HG03342 (cell line): ENCODE measurements at regions not wholly inside any gene's neighbourhood (a gene's known extent, or its start where the extent isn't known, plus 50 kb on each side); places are given as distances from the start of the nearest gene placed in this dataset.
A peak's percentile ranks its signal among the peaks of the same experiment; 100 is the strongest.
"Not testable (repeated sequence)": the region's sequence is repeated elsewhere in the genome, so short reads cannot be mapped to it uniquely, and the experiment has no call there.

Source experiments
- ATAC-seq: cut with Tn5 transposase; IDR thresholded peaks from one replicate; pipeline ENCODE4 v1.9.1; 2021; ENCODE audit warnings: mild to moderate bottlenecking, moderate library complexity; ENCODE audit not compliant: unreplicated experiment

DNA sequence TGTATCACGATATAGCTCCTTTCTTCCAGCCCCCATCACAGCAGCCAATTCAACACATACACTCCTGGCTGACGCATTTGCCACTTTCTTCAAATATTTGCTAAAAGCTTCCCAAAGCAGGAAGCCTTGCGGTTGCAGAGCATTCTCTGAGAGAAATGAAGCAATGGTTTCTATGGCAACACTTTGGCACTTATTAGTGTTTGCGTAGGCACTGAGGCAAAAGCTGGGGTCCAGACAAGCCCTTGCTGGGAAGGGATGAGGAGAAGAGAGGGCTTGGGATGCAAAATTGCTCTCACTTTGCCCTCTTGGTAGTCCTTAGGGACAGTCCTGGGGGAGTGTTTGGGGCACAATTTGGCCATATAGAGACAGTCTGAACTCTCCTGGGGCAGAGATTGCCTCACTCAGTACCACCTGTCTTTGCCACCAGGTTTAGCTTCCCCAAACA, 55.0 kb upstream of the PAK3 start:
- no peak for ATAC-seq

DNA sequence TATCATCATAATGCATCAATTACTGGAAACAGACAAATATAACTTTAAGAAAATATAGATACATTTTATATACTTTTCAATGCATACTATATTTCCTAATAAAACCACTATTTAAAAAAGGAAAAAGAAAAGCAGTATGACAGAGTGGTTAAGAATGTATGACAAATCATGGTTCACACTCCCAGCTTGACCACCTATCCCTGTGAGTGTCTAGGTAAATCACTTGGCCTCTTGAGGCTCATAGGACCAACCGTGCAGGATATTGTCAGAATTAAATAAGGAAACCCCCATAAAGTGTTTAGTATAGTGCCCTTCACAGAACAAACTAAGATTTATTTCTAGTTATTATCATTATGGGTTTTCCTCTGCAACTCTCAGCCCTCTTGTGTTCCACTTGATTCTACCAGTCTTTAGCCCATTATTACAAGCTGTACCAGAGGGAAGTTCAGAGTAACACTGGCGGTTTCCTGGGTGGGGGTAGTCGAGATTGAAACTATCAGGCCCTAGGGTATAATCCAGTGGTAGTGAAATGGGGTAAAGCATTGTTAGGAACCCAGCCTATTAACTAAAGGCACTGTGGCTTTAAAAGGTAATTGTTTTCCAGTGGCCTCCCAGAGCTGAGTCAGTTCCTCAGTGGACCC, 55.5 kb upstream of the PAK3 start:
- ATAC-seq = no peak

DNA sequence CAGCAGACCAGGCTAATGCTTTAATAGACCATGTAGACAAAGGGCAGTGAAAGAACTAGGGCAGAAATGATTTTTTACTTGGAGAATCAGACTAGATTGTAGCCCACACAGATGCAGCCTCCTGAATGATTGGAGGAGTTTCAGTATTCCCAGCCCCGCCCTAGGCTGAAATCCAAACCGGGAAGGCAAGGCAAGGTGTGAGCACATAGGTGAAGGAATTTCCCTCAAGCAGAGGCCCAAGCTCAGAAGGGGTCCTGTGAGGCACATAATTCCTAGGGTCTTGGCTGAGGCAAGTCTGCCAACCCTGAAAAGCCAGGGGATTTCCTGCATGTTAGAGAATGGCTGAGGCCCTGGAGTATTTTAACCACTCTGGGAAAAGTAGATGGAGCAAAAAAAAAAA, 56.4 kb upstream of the PAK3 start:
- ATAC-seq = no peak

DNA sequence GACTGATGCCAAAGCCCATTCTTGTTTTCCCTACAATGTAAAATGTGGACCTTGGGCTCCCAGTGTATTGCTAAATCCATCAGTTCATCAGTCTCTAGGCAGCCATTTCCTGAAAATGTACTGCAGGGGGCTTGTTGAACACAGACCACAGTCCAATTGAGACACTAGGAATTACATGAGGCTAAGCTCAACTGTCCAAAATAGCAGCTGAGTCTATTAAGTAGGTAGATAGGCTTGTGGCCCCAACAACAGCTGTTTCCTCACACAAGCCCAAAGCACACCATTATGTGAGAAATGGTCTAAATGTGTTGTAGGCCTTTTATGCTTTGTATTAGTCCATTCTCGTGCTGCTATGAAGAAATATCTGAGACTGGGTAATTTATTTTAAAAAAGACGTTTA, 60.0 kb upstream of the PAK3 start:
- no peak for ATAC-seq

DNA sequence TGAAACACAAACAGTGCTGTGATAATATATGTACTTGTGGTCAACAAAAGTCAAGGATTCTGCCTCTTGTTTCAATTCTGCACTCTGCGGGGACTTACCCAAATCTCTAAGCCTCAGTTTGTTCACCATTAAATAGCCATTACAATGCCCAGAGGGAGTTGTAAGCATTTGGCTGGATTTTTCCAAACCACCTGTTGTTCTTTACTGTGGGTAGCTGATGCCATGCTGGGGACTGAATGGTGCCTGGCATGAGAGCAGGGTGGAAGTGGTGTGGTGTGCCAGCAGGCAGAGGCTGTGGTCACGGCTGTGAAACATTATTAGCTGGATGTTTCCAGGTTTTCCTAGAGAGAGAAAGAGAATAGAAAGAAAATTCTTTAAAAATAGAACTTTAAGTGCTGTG, 60.7 kb upstream of the PAK3 start:
- ATAC-seq = no peak

DNA sequence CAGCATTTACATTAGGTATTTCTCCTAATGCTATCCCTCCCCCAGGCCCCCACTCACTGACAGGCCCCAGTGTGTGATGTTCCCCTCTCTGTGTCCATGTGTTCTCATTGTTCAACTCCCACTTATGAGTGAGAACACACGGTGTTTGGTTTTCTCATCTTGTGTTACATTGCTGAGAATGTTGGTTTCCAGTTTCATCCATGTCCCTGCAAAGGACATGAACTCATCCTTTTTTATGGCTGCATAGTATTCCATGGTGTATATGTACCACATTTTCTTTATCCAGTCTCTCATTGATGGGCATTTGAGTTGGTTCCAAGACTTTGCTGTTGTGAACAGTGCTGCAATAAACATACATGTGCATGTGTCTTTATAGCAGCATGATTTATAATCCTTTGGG, 73.0 kb upstream of the PAK3 start:
- not testable (repeated sequence) for ATAC-seq

DNA sequence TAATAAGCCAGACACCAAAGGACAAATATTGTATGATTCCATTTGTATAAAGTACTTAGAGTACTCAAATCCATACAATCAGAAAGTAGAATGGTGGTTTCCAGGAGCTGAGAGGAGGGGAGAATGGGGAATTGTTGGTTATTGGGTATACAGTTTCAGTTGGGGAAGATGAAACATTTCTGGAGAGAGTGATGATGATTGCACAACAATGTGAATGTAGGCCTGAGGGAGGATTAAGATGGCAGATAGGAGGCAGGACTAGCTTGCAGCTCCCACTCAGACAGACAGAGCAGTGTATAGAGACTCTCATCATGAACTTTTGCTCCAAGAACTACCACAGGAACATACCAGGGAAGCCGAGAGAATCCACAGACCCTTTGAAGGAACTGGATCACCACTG, 75.7 kb upstream of the PAK3 start:
- ATAC-seq = no peak

DNA sequence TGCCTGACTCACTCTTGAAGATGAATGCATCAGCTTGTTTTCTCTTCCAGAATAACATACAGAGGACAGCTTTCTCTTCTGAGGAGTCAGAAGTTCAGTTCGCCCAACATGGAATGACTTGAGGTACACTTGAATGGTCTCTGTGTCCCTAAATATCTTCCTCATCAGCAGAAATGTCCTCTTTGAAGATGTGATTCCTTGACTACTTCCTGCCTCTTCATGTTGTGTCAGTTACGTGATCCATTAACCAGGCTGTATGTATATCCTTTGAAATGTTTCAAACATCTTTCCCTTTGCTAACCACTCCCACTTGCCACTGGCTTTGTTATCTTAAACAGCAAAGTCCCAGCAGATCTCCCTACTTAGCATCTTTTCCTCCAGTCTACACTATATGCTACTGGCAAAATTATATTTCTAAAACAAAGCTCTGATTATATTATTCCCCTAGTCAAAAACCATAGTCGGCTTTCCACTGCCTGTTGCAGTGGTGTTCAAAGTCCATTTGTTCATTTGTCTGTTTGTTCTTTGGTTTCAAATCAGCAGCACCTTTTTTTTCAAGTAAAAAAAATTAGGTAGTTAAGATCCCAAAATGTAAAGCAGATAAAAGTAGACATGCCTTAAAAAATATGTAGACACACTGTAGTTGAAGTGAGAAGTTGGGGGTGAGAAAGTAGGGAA, 82.1 kb upstream of the PAK3 start:
- ATAC-seq = no peak

DNA sequence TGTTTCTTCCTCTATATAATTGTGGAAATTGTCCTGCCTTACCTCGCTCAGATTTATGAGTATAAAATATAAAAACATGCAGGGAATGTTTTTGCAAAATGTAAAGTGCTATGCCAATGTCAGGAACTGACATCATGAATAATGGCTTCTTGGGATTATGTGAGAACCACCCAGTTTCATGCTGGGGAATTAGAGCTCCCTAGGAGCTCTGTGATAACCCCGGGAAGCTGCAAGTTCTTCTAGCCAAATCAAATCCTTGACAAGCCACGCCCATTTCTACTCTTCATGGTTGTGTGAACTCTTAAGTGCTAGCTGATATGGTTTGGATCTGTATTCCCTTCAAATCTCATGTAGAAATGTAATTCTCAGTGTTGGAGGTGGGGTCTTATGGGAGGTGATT, 85.9 kb upstream of the PAK3 start:
- ATAC-seq = no peak

DNA sequence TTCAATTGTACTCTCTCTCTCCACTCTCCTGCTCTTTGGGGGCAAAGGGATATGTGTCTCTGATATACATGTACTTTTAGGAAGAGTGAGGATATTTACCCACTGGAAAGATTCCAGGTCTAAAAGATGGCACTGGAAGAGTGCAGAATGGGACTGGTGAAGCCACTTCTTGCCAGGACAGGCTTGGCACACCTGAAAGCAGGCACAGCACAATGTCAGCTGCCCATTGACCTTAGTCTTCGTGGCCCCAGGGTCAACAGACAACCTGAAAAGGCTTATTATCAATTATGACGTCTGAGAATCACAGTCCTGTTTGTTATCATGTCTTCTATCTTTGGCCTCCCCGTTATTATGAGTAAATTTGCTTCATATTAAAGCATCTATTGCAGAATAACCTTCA, 86.7 kb upstream of the PAK3 start:
- no peak for ATAC-seq

DNA sequence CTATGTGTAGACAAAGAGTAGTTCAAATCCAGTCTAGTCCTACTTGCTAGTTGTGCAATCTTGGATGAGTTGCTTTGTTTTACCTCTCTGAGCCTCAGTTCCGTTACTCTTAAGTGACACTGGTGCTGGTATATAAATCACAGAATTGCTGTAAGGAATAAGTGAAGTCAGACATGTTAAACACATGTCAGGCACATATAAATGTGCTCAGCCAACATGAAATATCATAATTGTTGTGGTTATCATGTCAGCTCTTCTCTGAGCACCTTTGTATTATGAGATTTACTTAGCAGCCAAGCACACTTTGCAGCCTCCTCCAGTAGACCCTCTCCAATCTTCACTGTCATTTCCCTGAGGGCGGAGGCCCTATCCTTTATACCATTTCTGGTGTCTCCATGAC, 87.9 kb upstream of the PAK3 start:
- ATAC-seq = no peak

DNA sequence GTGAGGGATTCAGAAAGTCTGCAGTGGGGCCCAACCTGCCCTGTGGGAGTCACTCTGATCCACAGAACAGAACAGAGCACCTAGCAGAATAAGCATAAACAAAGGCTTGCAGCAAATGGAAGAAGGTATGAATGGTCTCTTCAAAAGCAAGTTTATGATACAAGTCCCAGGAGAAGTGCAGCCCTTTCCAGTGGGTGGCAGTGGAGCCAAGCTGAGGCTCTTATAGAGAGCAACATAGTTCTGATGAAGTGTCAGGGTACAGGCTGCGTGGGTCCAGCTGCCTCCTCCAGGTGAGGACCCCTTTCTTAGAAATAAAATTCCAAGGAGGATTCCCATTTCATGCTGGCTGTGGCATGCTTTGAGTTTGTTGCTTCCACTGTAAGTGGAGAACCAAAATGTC, 88.8 kb upstream of the PAK3 start:
- no peak for ATAC-seq

DNA sequence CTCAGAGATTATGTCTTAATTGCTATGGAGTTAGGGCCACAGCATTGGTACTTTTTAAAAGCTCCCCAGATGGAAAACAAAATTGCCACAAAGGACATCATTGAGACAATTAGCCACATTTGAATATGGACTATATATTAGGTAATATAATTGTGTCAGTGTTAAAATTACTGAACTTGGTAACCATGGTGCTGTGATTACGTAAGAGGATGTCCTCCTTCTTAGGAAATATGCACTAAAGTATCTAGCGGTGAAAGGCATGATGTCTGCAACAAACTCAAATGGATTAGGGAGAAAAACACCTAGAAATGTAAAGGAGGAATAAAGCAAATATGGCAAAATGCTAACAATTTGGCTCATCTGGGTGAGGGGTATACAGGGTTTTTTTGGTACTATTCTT, 89.9 kb upstream of the PAK3 start:
- no peak for ATAC-seq

DNA sequence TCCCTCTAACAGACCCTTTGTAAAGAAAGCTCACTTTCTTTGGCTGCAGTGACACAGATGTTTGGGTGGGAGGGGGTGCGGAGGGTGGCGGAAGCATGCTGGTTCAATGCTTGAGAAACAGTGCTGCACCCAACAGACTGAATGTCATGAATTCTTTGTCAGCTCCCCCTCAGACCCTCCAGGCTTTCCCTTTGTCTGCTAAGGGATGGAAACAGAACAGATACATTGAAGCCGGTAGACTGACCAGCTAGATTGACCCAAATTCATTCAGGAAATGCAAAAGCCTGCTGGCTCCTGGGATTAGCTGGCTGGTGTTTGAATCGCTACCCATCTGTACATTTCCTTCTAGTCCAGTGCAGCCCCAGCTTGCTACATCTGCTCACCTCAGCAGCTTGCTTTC, 90.8 kb upstream of the PAK3 start:
- ATAC-seq = no peak

DNA sequence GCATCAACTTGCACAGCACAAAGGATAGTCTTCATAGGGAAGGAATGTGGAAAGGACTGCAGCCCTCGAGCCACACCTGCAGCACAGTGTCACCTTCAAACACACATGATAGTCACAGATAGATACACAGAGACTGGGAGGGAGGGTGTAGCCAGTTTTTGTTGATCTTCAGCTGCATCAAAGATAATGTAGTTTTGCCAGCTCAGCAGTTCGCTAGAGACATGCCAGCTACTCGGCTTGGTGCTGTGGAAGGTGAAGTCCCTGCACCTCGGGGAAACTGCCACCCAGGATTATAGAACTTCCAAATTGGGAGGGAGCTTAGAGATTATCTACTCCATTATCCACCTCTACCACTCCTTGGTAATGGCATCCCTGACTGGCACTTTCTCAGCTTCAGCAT, 92.9 kb upstream of the PAK3 start:
- ATAC-seq = no peak

DNA sequence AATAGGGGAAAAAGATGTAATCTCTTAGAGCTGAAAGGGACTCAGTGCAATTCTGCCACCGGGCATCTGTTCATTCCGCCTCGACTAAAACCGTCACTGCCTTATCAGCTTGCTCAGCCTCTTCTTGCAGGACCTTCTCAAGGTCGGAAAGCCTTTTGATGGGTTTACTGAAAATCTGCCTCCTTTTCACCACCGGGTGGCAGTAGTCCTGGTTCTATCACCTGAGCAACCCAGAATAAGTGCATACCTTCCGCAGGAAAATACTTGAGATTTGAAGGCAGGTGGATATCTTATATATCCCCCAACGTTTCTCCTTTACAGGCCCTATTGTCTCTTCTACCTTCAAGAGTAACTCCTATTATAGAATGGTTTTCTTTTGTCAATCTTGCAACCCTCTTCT, 103.4 kb upstream of the PAK3 start:
- peak; percentile 73 for ATAC-seq

DNA sequence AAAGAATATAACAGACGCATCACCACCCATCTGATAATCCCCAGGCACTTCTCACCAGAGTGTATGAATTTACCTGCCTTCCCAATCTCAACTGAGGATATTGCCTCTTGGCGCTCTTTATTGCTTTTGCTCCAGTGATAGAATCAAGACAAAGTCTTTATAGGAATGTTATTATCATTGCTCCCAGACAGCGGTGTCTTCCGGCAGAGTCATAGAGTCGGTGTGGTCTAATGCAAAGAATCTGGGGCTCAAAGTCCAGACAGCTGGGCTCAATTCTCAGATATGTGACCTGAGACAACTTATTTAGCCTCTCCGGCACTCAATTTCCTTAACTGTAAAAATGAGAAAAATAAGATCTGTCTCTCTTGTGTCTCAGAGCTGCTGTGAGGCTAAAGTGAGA, 106.1 kb upstream of the PAK3 start:
- no peak for ATAC-seq

DNA sequence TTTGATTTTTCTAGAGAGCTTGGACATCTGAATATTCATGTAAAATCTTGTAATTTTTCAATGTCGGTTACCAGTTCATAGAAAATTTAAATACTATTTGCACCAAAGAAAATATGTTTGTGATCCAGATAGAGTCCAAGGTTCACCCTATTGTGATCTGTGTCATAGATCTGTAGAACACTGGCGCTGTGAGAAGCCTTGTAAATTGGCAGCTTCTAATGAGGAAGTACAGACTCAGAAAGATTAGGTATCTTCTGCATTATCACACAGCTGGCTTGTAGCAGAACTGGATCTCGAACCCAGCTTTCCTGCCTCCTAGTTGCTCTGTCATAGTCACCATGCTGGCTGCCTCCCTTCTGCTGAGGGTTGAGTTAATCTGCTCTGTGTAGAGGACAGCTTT, 106.5 kb upstream of the PAK3 start:
- ATAC-seq = no peak

DNA sequence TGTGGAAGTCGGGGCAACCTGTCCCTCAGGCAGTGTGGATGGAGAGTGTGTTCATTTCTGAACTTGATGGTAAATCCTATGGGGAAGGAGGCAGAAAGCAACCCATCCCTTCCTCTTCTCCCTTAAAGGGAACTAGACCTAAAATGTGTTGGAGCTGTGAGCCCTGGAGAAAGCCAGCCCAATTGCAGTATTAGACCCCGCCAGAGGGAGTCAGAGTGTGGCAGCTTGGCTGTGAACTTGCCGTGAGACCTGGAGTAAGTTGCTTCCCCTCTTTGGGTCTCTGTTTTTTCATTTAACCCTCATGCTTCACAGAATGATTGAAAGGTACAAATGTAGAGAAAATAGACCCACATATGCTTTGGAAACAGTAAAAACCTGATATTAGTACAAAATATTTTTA, 108.7 kb upstream of the PAK3 start:
- no peak for ATAC-seq

DNA sequence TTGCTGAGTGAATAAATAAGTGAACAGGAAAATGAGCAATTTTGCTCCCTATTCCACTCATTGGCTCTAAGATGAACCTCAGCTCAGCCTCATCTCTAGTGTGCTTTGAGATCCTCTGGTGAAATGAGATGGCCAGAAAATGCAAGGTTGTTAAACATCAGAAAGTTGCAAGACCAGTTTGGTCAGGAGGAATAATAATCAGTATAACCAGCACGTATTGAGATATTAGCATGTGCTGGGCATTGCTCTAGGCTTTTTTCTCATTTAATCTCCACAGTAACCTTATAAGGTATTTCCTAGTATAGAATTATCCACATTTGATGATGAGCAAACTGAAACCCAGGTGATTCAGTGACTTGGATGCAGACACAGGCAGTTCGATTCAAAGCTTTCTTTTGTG, 110.5 kb upstream of the PAK3 start:
- no peak for ATAC-seq

DNA sequence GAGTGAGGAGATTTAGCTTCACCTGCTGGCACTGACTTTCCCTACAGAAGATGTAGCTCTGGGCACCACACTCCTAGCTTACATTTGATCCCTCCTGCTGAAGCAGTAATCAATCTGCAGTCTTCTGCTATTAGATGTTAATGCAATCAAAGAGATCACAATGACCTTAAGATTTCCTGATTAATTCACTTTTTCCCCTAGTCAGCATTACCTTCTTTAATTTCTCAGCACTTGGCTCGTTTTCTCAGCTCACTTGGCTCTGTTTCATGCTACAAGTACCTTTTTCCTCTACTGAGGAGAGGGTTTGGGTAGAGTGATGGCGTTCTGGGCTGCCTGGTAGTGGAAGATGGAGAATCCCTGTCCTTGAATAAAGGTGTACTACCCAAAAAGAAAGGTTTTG, 113.0 kb upstream of the PAK3 start:
- ATAC-seq = no peak

DNA sequence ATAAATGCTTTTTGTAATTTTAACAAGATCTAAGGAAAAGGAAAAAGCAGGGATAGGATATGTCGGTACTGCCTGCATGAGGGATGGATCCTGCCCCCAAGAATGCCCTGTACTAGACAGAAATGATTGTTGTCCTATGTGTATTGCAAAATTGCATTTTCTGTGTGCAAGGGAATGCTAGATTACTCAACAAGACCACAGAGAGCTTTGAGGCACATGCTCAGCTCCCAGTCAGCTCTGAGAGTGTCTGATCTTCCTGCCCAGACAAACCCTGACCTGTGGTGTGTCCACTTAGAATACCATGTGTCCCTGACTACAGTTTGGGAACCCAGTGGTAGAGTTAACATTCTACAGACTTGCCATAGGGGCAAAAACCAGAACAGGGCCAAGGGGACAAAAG, 129.2 kb upstream of the PAK3 start:
- ATAC-seq = no peak

DNA sequence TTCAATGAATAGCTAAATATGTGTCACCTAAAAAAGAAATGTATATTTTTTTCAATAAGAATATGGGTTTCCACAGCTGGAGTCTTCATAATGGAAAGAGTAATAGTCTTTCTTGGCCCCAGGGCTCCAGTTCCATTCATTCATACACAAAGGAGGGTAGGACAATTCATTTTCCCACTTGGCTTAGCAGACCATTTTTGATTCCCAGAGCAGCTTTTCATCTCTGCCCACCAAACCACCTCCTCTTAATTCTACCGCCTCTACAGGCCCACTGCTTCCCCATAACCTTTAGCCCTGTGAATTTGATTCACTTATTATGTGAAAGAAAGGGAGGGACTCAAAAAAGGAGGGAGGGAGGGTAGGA, 129.9 kb upstream of the PAK3 start:
- no peak for ATAC-seq
